Chondrocyte (in vitro differentiated cells): ENCODE measurements at regions not wholly inside any gene's neighbourhood (a gene's known extent, or its start where the extent isn't known, plus 50 kb on each side); places are given as distances from the start of the nearest gene placed in this dataset.

ENCODE experiments used
- DNase-seq: peaks from one replicate; pipeline ENCODE4 v3.0.0; 2021; ENCODE audit warnings: mixed read lengths, low spot score
- H3K27ac Mint-ChIP-seq: one replicate; pipeline ENCODE4 v1.8.0; 2021; ENCODE audit warnings: mild to moderate bottlenecking, moderate library complexity, mixed read lengths; ENCODE audit not compliant: unreplicated experiment
- H3K27me3 Mint-ChIP-seq: 2 replicates; pipeline ENCODE4 v1.8.0; 2021; ENCODE audit warnings: low read depth, mixed read lengths
- H3K36me3 Mint-ChIP-seq: 2 replicates; pipeline ENCODE4 v1.8.0; 2021; ENCODE audit warnings: low read depth, mixed read lengths
- H3K4me1 Mint-ChIP-seq: 2 replicates; pipeline ENCODE4 v1.8.0; 2021; ENCODE audit warnings: low read depth, mild to moderate bottlenecking, mixed read lengths
- H3K4me3 Mint-ChIP-seq: one replicate; pipeline ENCODE4 v1.8.0; 2021; ENCODE audit warnings: mild to moderate bottlenecking, moderate library complexity, mixed read lengths; ENCODE audit not compliant: unreplicated experiment
- H3K9me3 Mint-ChIP-seq: 2 replicates; pipeline ENCODE4 v1.8.0; 2021; ENCODE audit warnings: low read depth, mixed read lengths
- TF ChIP-seq, protein P1 (sequence below): fragments of 200-600 bp; sonication (generic); IDR thresholded peaks from 2 replicates; pipeline ENCODE4 v1.5.0; 2021; ENCODE audit warnings: antibody characterized with exemption, mild to moderate bottlenecking, moderate library complexity

DNA sequence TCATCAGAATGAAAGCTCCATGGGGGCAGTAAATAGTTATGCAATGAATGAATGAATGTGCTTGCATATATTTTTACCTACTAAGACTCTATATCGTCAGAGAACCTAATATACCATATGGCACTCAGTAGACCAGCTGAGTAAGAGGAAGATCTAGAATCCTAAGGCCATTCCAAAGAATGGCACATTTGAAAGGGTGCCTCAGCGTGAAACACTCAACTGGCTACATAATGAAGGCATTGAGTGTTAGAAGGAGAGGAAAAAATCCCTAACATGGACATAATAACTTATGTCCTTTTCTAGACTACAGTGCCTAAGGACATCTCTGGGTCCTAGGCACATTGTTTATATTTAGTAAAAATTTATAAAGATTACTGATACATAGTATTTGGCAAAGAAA is 61.7 kb upstream of the ARID2 start:
- peaks cover 3% of the 10 kb centered on the region for H3K4me1 Mint-ChIP-seq
- DNase-seq, result no peak
- no peaks in the 10 kb centered on the region for H3K36me3 Mint-ChIP-seq
- peaks cover 14% of the 10 kb centered on the region for H3K27me3 Mint-ChIP-seq
- no peak overlapping the region for H3K27ac Mint-ChIP-seq
- TF ChIP-seq, protein P1, sequence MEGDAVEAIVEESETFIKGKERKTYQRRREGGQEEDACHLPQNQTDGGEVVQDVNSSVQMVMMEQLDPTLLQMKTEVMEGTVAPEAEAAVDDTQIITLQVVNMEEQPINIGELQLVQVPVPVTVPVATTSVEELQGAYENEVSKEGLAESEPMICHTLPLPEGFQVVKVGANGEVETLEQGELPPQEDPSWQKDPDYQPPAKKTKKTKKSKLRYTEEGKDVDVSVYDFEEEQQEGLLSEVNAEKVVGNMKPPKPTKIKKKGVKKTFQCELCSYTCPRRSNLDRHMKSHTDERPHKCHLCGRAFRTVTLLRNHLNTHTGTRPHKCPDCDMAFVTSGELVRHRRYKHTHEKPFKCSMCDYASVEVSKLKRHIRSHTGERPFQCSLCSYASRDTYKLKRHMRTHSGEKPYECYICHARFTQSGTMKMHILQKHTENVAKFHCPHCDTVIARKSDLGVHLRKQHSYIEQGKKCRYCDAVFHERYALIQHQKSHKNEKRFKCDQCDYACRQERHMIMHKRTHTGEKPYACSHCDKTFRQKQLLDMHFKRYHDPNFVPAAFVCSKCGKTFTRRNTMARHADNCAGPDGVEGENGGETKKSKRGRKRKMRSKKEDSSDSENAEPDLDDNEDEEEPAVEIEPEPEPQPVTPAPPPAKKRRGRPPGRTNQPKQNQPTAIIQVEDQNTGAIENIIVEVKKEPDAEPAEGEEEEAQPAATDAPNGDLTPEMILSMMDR, result no peak
- no peaks in the 10 kb centered on the region for H3K9me3 Mint-ChIP-seq
- no peak overlapping the region for H3K4me3 Mint-ChIP-seq

DNA sequence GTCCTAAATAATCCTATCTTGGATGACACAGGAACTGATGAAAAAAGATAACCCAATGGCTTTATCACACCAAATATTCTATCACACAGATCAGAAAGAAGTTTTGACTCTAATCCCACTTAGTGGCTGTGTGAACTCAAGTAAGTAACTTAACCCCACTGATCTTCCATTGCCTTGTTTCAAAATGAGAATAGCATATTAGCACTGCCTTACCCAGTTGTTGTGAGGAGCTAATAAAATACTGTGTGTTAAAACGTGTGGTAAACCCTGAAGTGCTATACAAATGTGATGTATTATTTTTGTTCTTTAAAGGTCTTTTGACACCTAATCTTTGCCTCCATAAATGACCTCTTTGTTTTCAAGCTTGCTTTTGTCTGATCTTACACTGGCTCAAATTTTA is 60.9 kb upstream of the ARID2 start:
- H3K4me1 Mint-ChIP-seq, result peaks cover 3% of the 10 kb centered on the region
- no peaks in the 10 kb centered on the region for H3K36me3 Mint-ChIP-seq
- no peak overlapping the region for H3K4me3 Mint-ChIP-seq
- H3K27me3 Mint-ChIP-seq, result peaks cover 11% of the 10 kb centered on the region
- TF ChIP-seq, protein P1, result no peak
- no peaks in the 10 kb centered on the region for H3K9me3 Mint-ChIP-seq
- H3K27ac Mint-ChIP-seq, result no peak overlapping the region
- DNase-seq, result no peak

DNA sequence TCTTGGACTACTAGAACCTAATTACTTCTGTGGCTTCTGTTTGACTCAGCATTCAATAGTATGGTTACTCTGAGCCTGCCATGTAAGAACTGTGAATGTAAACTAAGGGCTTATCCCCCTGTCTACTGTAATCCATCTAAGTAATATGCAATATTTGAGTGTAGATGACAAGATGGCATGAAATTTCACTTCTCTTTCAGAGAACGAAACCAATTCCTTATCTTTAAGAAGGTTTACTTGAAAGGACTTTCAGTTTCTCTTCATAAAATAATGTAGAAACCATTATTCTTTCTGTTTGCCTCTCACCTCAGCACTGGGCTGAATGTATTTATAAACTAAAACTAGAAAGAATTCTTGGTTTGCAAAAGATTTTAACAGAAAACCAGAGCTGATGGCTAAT is 60.4 kb upstream of the ARID2 start:
- DNase-seq, result no peak
- H3K27ac Mint-ChIP-seq, result no peak overlapping the region
- TF ChIP-seq, protein P1, result no peak
- H3K27me3 Mint-ChIP-seq, result peaks cover 11% of the 10 kb centered on the region
- peaks cover 3% of the 10 kb centered on the region for H3K4me1 Mint-ChIP-seq
- no peak overlapping the region for H3K4me3 Mint-ChIP-seq
- H3K9me3 Mint-ChIP-seq, result no peaks in the 10 kb centered on the region
- no peaks in the 10 kb centered on the region for H3K36me3 Mint-ChIP-seq

DNA sequence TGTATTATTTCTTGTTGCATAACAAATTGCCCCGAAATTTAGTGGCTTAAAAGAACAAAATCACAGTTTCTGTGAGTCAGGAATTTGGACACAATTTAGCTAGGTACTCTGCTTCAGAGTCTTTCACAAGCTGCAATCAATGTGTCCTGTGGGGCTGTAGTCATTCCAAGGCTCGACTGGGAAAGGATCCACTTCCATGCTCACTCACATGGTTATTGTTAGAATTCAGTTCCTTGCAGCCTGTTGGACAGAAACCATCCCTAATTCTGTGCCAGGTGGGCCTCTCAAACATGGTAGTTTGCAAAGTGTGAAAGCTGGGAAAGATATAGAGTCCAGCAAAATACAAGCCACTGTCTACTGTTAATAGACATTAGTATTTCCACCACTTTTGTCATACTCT is 59.7 kb upstream of the ARID2 start:
- no peak for DNase-seq
- H3K9me3 Mint-ChIP-seq, result no peaks in the 10 kb centered on the region

DNA sequence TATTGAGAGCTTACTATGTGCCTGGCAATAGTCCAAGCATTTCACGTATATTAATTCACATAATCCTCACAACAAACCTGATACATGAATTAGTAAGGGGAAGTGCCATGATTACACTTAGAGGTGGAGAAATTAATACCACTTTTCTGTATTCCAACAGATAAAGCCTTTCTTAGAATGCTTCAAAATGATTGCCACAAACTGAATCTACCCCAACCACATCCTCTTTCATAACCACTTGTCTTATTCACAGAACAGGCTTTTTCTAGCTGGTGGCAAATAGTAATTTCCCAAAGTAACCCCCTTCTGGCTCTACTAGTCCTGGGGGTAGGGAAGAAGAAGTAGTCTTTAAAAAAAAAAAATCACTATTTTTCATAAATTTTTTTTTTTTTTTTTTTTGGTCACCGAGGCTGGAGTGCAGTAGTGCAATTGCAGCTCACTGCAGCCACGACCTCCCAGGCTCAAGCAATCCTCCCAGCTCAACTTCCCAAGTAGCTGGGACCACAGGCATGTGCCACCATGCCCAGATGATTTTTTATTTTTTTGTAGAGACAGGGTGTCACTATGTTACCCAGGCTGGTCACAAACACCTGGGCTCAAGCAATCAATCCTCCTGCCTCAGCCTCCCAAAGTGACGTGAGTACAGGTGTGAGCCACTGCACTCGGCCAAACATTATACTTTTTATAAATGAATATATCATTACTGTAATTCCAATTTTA is 59.0 kb upstream of the ARID2 start:
- Mint-ChIP-seq H3K4me1 (peaks cover 3% of the 10 kb centered on the region), H3K4me3 (no peak overlapping the region), H3K9me3 (no peaks in the 10 kb centered on the region), H3K27ac (no peak overlapping the region), H3K27me3 (peaks cover 4% of the 10 kb centered on the region), H3K36me3 (no peaks in the 10 kb centered on the region)
- TF ChIP-seq, protein P1, result no peak
- DNase-seq, result no peak

More for the DNA sequence above, 59.7 kb upstream of the ARID2 start:
- Mint-ChIP-seq H3K4me3 (no peak overlapping the region), H3K27me3 (peaks cover 5% of the 10 kb centered on the region), H3K27ac (no peak overlapping the region), H3K4me1 (peaks cover 3% of the 10 kb centered on the region), H3K36me3 (no peaks in the 10 kb centered on the region)
- TF ChIP-seq, protein P1, result no peak
